GM18517 (cell line): ENCODE measurements at regions not wholly inside any gene's neighbourhood (a gene's known extent, or its start where the extent isn't known, plus 50 kb on each side); places are given as distances from the start of the nearest gene placed in this dataset.

ENCODE experiments used
- ATAC-seq: cut with Tn5 transposase; IDR thresholded peaks from one replicate; pipeline ENCODE4 v1.9.1; 2021; ENCODE audit warnings: mild to moderate bottlenecking, moderate library complexity; ENCODE audit not compliant: unreplicated experiment

DNA sequence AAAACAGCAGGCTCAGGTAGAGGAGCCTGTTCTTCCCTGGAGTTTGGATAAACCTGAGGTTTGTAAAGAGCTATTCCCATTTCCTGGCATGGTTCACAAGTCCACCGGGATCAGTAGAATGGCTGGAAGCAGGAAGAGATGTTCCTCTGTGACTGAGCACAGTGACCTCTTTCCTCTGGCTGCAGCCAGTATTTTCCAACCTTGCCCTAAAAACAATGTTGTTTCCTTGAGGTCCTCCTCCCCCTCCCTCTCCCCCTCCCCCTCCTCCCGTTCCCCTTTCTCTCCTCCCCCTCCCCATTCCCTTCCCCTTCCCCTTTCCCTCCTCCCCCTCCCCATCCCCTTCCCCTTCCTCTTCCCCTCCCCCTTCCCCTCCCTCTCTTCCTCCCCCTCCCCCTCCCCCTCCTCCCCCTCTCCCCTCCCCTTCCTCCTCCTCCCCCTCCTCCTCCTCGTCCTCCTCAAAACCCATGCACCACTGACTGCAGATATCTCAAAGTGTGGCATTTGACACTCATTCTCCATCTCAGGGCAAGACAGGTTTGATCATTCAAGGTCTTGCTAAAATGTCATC lies 58.9 kb upstream of the MON1B start:
- ATAC-seq: no peak

DNA sequence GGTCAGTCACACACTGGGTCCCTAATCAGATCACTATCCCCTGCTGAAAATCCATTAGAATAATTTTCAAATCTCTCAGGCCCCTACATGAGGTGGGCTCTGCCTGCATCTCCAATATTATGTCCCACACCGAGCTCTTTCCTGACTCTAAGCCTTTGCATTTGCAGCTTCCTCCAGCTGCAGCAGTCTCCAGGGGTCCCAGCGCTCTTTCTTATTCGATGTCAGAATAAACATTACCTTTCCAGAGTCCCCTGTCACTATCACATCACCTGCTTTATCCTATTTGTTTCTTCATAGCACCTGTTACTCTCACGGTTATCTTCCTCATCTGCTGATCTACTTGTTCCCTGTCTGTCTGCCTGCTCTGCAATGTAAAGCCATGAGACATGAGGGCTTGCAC lies 57.3 kb upstream of the MON1B start:
- ATAC-seq: no peak

DNA sequence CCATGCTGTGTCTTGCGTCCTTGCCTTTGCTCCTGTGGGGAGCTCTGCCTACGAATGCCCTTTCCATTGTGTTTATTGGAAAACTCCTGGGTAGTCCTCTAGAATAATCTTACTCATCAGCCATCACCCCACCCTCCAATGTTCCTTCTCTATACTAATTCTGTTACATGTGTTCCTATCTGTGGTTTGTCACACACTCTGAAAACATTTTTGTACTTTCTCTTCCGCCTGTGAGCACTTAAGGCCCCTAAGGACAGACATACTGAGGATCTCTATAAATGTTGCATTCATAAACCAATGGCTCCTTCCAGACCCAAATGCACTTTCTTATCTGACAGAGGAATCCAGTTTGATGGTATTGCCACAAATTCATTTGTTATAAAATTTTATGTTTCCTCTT lies 53.9 kb upstream of the MON1B start:
- no peak for ATAC-seq
